ENCODE measurements at regions not wholly inside any gene's neighbourhood (a gene's known extent, or its start where the extent isn't known, plus 50 kb on each side); places are given as distances from the start of the nearest gene placed in this dataset.

- no peak for TF ChIP-seq ZBTB7A (IDR thresholded peaks at IDR 0.05; ENCODE audit: low read depth)
- TF ChIP-seq RAD21 (IDR thresholded peaks at IDR 0.05; ENCODE audit: low read depth) = peak; percentile 58
These were observed 545.8 kb upstream of the ARRDC3 start for GRCh38 chr5:91928754-91929521.

- TF ChIP-seq TCF12 (IDR thresholded peaks at IDR 0.05; ENCODE audit: low read depth) (no peak), FOXM1 (IDR thresholded peaks at IDR 0.05; ENCODE audit: borderline replicate concordance, low read depth) (no peak), USF1 (IDR thresholded peaks at IDR 0.05) (no peak), TEAD4 (IDR thresholded peaks at IDR 0.05) (no peak), REST (IDR thresholded peaks at IDR 0.05; ENCODE audit: low read depth) (no peak), CREB1 (IDR thresholded peaks at IDR 0.05; ENCODE audit: low read depth) (no peak), MAX (IDR thresholded peaks at IDR 0.05) (no peak), YY1 (IDR thresholded peaks at IDR 0.05; ENCODE audit: low read depth) (no peak), NFIC (IDR thresholded peaks at IDR 0.05) (no peak), EP300 (IDR thresholded peaks at IDR 0.05; ENCODE audit: borderline replicate concordance) (no peak), TAF1 (IDR thresholded peaks at IDR 0.05; ENCODE audit: low read depth) (no peak), CEBPB (IDR thresholded peaks at IDR 0.05) (no peak), ZBTB7A (IDR thresholded peaks at IDR 0.05; ENCODE audit: low read depth) (no peak)
These were observed 544.3 kb upstream of the ARRDC3 start for GRCh38 chr5:91927439-91927838.

- TF ChIP-seq TCF12 (IDR thresholded peaks at IDR 0.05; ENCODE audit: low read depth) = no peak
- no peak for TF ChIP-seq EP300 (IDR thresholded peaks at IDR 0.05; ENCODE audit: borderline replicate concordance)
These were observed 542.1 kb upstream of the ARRDC3 start for GRCh38 chr5:91925249-91925648.

- no peak for TF ChIP-seq FOXM1 (IDR thresholded peaks at IDR 0.05; ENCODE audit: borderline replicate concordance, low read depth)
- no peak for TF ChIP-seq TEAD4 (IDR thresholded peaks at IDR 0.05)
- TF ChIP-seq TAF1 (IDR thresholded peaks at IDR 0.05; ENCODE audit: low read depth) = no peak
- no peak for TF ChIP-seq ZBTB7A (IDR thresholded peaks at IDR 0.05; ENCODE audit: low read depth)
- no peak for TF ChIP-seq TCF12 (IDR thresholded peaks at IDR 0.05; ENCODE audit: low read depth)
- no peak for TF ChIP-seq RAD21 (IDR thresholded peaks at IDR 0.05; ENCODE audit: low read depth)
- no peak for TF ChIP-seq CREB1 (IDR thresholded peaks at IDR 0.05; ENCODE audit: low read depth)
- no peak for TF ChIP-seq YY1 (IDR thresholded peaks at IDR 0.05; ENCODE audit: low read depth)
- TF ChIP-seq USF1 (IDR thresholded peaks at IDR 0.05) = no peak
- TF ChIP-seq REST (IDR thresholded peaks at IDR 0.05; ENCODE audit: low read depth) = no peak
- no peak for TF ChIP-seq EGR1 (IDR thresholded peaks at IDR 0.05)
These were observed 527.5 kb upstream of the ARRDC3 start for GRCh38 chr5:91910655-91911054.

GRCh38 chr5:91910247-91910646, 527.1 kb upstream of the ARRDC3 start:
- TF ChIP-seq MAX (IDR thresholded peaks at IDR 0.05) (no peak), USF1 (IDR thresholded peaks at IDR 0.05) (no peak), CREB1 (IDR thresholded peaks at IDR 0.05; ENCODE audit: low read depth) (no peak), CEBPB (IDR thresholded peaks at IDR 0.05) (no peak), TAF1 (IDR thresholded peaks at IDR 0.05; ENCODE audit: low read depth) (no peak), RAD21 (IDR thresholded peaks at IDR 0.05; ENCODE audit: low read depth) (no peak), REST (IDR thresholded peaks at IDR 0.05; ENCODE audit: low read depth) (no peak), TCF12 (IDR thresholded peaks at IDR 0.05; ENCODE audit: low read depth) (no peak), ZBTB7A (IDR thresholded peaks at IDR 0.05; ENCODE audit: low read depth) (no peak), YY1 (IDR thresholded peaks at IDR 0.05; ENCODE audit: low read depth) (no peak), NFIC (IDR thresholded peaks at IDR 0.05) (no peak)
